NCI-H82 treated with DMSO at 0.1 percent for 48 hours (cell line): ENCODE measurements at regions not wholly inside any gene's neighbourhood (a gene's known extent, or its start where the extent isn't known, plus 50 kb on each side); places are given as distances from the start of the nearest gene placed in this dataset.
A peak's percentile ranks its signal among the peaks of the same experiment; 100 is the strongest.
"Not testable (repeated sequence)": the region's sequence is repeated elsewhere in the genome, so short reads cannot be mapped to it uniquely, and the experiment has no call there.

ENCODE experiments used
- DNase-seq: peaks from one replicate; lab custom pipeline; 2025; ENCODE audit not compliant: unreplicated experiment; lab: John Stamatoyannopoulos, UW

DNA sequence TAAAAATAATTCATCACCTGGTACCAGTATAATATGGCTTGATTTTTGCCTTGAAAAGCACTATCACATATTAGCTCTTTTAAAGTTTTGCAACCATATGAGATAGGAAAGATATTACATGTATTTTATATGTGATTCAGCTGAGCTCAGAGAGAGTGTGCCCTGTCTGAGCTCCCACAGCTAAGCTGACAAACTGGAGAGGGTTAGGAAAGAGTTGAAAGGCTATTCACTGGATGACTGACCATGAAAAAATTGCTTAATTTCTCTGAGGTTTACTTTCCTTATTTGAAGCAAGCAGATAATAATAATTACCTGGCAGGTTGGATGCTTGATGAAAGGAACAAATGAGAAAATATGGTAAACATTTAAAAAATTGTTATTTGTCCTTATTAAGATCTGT, 97.4 kb upstream of the CCDC80 start:
- DNase-seq: no peak

DNA sequence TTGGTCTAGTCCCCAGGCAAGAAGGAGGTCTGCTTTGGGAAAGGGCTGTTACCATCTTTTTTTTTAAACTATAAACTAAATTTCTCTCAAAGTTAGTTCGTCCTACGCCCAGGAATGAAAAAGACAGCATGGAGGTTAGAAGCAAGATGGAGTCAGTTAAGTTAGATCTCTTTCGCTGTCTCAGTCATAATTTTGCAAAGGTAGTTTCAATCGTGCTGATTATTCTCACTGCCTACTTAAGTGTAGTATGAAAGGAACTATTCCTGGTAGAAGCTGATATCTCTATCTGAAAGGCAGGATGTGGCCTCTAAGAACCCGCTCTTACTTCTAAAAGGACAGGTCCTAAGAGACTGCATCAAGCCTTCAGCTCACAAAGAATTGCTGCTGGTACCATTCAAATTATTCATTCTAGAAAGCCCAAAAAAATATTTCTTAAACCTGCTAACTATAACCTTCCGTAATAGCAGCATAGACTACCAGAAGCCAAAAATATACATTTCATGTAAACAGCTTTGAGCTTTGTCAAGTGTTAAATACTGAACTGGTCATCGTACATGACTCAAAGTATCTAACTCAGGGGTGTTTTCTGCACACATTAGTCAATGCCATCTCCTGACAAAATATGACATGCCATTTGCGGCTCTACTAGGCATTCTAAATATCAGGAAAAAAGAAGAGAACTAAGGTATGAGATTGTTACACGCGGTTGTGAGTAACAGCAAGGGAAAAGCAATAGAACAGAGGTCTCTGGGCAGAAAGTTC, 96.0 kb upstream of the CCDC80 start:
- DNase-seq: no peak

DNA sequence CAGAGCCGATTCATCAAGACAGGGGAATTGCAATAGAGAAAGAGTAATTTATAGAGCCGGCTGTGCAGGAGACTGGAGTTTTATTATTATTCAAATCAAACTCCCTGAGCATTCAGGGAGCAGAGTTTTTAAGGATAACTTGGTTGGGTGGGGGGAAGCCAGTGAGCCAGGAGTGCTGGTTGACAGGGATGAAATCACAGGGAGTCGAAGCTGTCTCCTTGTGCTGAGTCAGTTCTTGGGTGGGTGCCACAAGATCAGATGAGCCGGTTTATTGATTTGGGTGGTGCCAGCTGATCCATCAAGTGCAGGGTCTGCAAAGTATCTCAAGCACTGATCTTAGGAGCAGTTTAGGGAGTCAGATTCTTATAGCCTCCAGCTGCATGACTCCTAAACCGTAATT, 95.4 kb upstream of the CCDC80 start:
- no peak for DNase-seq

DNA sequence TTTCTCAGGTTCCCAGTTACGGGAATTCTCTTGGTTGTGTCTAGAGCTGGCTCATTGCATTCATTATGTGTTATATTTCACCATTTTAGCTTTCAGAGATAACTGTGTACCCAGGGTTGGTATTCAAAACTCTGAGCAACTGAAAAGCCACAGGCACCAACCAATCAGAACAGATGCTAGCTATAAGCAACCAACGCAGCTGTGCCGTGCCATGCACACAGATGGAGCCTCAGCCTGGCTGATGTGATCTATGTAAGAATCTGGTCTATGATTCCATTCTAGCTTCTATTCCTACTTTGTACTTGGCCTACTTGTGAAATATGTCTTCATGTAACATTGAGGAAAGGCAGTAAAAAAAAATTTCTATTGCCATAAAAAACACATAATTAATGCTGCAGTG, 95.0 kb upstream of the CCDC80 start:
- no peak for DNase-seq

DNA sequence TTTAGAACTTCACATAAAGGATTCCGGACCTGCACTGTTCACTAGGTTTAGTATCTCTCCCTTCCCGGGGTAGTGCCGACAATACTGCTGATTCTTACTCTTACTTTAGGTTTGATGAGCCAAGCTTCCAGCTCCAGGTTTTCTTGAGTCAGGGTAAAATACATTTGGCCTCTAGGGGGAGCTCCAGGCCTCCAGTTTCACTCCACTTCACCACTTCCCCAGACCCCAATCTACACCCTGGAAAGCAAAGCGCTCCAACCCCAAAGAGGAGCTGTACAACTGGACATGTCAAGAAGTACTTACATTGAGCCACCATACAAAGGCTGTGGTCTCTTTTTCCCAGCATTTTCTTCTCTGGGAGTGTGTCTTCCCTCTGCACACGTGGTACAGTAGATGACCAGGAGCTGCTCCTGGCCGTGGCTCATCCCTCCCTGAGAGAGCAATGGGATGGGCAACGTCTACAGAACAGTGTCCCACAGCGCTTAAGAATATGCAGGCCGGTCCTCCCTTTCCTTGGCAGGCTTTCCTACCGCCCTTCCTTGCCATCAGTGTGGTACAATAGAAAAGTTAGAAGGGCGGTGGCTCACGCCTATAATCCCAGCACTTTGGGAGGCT, 93.9 kb upstream of the CCDC80 start:
- peak; percentile 33 for DNase-seq

DNA sequence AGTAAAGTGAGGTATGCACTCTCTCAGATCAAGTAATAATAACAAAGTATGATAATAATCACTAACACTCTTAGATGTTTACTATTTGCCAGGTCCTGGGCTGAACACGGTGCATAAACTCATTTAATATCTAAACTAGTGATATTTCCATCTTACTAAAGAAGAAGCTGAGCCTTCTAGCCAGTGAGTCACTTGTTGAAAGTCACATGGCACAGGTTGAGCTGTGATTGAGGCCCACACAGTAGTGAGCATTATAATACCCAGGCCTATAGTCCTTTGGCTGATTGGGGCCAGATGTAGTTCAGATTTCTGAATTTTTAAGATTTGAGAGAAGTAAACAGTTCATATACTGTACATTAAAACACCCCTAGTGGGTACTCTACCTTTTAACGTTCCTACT, 93.2 kb upstream of the CCDC80 start:
- no peak for DNase-seq

DNA sequence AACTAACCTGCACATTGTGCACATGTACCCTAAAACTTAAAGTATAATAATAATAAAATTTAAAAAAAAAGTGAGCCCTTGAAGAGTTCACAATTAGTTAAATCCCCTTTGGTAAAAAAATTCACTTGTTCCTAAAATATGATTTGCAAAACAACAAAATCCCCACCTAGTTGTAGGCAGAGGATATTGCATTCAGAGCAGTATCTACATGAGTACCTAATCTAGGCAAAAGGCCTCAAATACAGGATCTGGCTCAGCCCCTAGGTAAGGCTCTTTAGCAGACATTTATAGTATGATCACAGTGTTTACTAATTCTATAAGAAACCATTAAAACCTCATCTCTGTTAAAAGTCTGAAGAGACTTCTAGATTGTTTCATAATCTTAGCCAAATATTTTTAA, 89.3 kb upstream of the CCDC80 start:
- DNase-seq: no peak

DNA sequence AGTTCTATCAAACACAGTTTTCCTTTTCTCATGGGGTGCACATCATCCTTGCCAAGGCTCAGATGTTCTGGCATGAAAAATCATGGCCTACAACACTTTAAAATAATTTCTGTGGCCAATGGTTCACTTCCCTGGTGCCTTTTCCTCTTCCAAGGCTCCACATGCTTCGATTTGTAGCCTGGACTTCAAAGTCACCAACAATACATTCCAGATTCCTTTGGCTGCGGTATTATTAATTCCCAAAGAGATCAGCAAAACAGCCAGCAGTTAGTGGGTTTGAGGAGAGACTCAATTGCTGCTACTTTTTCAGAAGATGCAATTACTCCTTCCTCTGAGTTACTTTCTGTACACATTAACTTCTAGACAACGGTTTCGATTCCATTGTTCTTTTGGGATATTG, 80.3 kb upstream of the CCDC80 start:
- DNase-seq: no peak

DNA sequence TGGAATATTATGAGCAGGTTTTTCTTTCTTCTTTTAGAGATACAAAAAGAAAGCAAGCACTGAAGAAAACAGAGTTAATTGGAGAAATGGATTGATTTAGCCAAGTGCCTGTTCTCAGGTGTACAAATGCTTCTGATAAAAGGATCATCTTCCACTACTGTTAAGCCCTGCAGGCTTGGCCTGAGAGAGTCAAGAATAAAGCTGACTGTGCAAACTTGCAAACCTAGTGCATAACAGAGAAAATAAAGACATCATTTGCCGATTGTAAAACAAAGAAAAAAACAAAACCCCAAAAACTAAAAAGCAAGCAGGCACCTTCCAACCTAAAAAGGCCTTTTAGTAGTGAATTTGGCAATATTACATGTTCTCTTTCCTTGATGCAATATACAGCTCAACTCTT, 78.0 kb upstream of the CCDC80 start:
- DNase-seq: no peak

DNA sequence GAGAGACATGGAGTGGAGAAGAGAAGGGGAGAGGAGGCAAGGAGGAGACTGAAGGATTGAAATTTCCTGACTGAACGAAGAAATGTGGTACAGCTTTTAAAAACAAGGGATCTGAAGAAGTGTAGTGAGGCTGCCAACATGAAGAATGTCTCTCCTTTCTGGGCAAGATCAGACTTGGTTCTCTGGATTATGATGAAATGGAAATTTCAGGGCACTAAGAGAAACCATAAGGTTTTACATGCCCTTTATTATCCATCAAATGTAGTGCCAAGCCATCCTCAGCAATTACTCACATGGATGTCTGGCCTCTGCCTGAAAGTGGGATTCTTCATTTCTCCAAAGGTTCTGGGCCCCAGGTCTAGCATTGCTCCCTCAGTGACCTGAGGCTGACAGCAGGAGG, 77.6 kb upstream of the CCDC80 start:
- no peak for DNase-seq

DNA sequence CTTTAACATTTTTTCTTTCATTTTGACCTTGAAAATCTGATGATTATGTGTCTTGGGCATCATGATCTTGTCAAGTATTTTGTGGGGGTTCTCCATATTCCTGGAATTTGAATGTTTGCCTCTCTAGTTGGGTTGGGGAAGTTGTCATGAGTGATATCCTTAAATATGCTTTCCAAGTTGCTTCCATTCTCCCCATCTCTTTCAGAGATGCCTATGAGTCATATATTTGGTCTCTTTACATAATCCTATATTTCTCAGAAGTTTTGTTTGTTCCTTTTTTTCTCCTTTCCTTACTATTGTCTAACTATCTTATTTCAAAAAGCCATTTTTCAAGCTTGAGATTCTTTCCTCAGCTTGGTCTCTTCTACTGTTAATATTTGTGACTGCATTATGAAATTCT, 69.0 kb upstream of the CCDC80 start:
- DNase-seq: no peak

DNA sequence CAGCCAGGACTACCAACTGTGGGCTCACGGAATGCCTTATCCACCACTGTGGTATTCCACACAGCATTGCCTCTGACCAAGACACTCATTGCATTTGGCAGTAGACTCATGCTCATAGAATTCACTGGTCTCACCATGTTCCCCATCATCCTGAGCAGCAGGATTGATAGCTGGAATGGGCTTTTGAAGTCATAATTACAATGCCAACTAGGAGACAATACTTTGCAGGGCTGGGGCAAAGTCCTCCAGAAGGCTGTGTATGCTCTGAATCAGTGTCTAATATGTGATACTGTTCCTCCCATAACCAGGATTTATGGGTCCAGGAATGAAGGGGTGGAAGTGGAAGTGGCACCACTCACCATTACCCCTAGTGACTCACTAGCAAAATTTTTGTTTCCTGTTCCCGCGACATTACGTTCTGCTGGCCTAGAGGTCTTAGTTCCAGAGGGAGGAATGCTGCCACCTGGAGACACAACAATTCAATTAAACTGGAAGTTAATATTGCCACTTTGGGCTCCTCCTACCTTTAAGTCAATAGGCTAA, 58.6 kb upstream of the CCDC80 start:
- no peak for DNase-seq

DNA sequence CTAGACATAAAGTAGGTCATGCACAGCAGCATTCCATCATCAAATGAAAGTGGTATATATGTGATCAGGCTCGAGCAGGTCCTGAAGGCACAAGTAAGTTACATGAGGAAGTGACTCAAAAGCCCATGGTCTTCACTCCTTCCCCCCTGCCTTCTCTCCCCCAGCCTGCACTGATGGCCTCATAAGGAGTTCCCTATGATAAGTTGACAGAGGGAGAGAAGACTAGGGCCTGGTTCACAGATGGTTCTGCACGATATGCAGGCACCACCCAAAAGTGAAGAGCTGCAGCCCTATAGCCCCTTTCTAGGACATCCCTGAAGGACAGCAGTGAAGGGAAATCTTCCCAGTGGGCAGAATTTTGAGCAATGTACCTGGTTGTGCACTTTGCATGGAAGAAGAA, 57.5 kb upstream of the CCDC80 start:
- DNase-seq: not testable (repeated sequence)

DNA sequence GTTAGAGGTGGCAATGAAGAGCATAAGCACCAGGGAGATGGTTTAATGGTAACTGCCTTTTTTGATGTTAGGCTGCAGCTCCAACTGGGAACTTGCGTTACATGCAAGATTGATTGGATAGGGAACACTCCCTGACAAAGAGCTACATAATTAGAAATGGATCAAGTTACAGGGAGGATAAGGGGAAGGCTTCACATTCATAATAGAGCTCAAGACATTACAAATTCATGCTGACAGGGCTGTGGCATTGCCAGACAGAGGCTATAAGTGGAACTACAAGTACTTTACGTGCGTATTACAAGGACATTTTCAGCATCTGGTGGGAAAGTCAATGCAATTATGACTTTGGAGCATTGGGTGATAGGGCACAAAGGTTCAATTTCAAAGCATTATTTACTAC, 55.3 kb upstream of the CCDC80 start:
- DNase-seq: not testable (repeated sequence)

DNA sequence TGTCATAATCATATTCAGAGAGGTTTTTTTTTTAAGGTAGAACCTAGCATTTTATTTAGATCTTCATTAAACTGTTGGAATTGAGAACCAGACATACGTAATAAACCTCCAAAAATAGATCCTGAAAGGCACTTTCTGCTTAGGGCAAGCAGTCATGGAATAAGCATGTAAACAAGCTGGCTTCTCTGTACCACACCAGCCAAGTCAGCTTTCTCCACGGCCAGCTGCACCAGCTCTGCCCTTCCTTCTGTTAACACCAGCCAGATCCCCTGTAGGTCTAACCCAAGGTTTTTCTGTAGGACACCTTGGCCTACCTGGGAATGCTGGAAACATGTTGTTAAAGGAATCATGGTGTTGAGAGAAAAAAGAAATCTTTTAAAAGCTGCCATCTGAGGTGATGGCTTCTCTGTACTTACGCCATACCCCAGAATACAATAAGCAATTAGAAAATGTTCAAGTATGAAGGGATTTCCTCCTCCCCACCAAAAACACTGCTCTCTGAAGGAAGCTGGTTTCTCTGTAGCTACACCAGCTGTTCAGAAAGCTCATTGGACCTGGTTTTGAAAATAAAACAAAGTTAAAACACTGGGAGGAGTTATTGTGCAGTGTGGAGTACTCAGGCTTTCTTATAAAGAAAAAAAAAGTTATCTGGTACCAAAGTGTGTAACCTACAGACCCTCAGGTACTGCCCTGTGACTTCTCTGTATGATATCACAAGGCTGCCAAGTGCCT, 54.6 kb upstream of the CCDC80 start:
- not testable (repeated sequence) for DNase-seq

DNA sequence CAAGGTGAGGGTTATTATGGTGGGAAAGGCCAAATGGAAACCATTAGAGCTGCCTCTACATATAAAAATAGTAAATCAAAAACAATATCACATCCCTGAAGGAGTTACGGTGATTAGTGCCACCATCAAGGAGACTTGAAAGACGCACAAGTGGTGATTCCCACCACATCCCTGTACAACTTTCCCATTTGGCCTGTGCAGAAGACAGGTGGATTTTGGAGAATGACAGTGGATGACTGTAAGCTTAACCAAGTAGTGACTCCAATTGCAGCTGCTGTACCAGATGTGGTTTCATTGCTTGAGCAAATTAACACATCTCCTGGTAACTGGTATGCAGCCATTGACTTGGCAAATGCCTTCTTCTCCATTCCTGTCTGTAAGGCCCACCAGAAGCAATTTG, 54.0 kb upstream of the CCDC80 start:
- DNase-seq: not testable (repeated sequence)

DNA sequence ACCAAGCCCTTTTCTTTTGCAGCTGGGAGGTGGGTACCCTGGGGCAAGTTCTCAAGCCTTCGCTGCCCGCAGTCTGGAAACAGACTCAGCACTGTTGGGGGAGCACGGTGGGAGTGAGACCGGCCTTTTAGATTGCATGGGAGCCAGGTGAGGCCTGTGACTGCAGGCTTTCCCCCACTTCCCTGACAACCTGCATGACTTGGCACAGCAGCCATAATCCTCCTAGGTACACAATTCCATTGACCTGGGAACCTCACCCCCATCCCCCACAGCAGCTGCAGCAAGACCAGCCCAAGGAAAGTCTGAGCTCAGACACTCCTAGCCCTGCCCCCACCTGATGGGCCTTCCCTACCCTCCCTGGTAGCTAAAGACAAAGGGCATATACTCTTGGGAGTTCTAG, 52.2 kb upstream of the CCDC80 start:
- no peak for DNase-seq
